D341Med (cell line): ENCODE measurements at regions not wholly inside any gene's neighbourhood (a gene's known extent, or its start where the extent isn't known, plus 50 kb on each side); places are given as distances from the start of the nearest gene placed in this dataset.

Source experiments
- DNase-seq: peaks from one replicate; pipeline ENCODE4 v3.0.0; 2012; ENCODE audit warnings: low spot score

GRCh38 chr4:180578175-180578574 lies 1665.0 kb upstream of the TENM3 start:
- DNase-seq = no peak

- no peak for DNase-seq
These were observed 1662.1 kb upstream of the TENM3 start for GRCh38 chr4:180581061-180581460.

DNA sequence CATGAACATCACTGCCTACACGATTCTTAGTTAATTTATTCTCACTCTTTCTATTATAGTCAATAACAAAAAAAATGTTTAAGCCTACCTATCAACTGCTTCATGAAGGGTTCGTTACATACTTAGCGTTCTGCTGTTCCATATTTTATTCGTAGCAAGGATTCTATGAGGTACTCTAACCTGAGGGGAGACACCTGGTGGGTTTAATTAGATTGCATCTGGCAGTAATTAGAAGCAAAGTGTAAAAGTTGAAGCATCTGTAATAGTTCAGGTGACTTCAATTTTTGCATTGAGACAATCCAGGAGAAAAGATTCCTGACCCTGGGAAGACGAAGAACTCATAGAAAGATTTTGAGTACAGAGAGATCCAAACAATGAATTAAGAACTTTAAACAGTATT lies 1655.8 kb upstream of the TENM3 start:
- no peak for DNase-seq

- no peak for DNase-seq
These were observed 1653.6 kb upstream of the TENM3 start for GRCh38 chr4:180589575-180589974.

- no peak for DNase-seq
These were observed 1646.2 kb upstream of the TENM3 start for GRCh38 chr4:180596888-180597483.

DNA sequence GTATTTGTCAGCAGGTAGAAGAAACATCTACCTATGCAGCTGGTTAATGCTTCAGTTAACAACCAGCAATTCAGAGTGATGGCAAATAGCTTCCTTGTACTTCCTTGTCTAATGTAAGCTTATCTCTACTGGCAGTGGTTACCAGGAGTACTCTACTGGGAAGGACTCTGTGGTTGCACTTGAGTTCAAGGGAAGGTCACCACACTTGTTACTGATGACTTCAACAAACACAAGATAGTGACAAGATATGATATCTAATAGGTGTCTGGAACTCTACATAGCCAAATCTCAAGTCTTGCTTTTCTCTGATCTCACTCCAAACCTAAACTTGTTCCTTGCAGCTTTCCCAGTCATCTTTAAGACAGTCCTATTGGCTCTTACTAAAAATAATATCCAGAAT lies 1644.9 kb upstream of the TENM3 start:
- no peak for DNase-seq

GRCh38 chr4:180603791-180604190 lies 1639.4 kb upstream of the TENM3 start:
- no peak for DNase-seq

DNA sequence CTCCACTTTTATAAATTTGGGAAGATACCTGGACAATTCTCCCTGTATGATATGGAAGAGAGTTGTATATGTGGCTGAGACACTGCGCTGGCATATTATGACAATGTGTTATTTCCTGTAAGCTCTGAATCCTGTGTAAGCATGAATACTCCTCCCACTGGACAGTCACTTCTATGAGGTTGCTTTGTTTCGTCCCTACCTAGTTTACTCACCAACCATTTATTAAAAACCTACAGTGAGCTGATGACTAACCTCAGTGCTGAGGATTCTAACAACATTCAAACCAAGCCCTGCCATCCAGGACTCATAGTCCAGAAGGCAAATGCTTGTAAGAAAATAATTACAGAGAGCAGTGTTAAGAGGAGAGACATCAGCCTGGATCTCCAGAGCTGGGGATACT lies 1632.9 kb upstream of the TENM3 start:
- no peak for DNase-seq

DNA sequence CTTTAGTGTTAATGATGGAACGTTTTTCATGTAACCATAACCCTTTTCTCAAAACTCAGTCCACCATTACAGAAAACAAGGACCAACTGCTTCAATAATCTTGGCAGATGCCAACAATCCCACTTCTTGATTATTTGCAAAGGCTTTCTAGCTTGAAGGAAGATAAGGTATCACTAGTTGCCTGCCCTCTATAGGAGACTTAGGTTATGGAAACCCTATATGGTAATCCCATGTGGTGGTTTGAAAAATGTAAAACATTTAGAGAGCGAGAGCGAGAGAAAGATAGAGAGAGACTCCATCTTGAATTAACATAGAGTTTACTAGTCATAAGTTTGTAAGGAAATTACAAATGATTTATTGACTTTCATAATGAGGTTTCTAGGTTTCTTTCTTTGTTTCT lies 1627.5 kb upstream of the TENM3 start:
- no peak for DNase-seq

GRCh38 chr4:180617196-180617595 lies 1626.0 kb upstream of the TENM3 start:
- no peak for DNase-seq

- no peak for DNase-seq
These were observed 1624.8 kb upstream of the TENM3 start for GRCh38 chr4:180618396-180618795.

DNA sequence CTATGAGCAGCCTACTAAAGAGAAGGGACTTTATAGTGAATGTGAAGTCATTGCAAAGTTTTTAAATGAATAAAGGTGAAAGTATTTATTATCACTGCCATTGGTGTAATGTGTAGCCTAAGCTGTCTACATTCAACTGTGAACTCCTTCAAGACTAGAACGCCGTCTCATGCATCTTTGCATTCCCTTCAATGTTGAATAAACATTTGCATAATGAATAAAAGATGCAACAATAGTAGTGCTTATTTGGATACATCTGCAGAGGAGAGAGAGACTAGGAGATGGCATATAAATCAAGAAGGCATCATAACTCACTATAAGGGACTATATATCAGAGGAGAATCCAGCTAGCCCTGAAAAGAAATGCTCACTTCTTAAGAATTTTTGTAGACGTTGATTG lies 1623.8 kb upstream of the TENM3 start:
- DNase-seq = no peak

GRCh38 chr4:180622254-180622653 lies 1620.9 kb upstream of the TENM3 start:
- no peak for DNase-seq

- DNase-seq = no peak
These were observed 1617.5 kb upstream of the TENM3 start for GRCh38 chr4:180625653-180626052.

DNA sequence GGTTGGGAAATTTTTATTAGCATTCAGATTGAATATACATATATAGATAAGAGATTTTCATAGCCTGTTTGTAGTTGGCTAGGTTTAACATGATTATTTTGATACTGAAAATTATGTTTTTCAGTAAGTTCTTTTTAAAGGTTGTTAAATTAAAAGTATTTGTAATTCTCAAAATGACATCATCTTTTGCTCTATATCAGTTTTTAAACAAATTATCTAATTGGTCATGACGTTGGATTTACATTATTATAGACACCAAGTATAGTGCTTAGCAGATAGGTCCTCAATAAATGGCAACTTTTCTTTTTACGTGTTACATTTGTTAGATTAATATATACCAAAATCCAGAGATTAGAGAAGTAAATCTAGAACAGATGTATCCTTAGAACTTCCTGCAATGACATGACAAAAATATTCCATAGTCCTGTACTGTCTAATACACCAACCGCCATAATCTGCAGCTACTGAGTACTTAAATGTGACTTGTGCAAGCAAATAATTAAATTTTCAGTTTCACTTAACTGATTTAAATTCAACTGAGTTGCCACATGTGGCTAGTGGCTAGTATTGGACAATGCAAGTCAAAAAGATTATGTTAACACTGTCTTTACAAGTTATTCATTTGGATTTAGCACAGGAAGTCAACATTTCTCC lies 1613.1 kb upstream of the TENM3 start:
- no peak for DNase-seq

DNA sequence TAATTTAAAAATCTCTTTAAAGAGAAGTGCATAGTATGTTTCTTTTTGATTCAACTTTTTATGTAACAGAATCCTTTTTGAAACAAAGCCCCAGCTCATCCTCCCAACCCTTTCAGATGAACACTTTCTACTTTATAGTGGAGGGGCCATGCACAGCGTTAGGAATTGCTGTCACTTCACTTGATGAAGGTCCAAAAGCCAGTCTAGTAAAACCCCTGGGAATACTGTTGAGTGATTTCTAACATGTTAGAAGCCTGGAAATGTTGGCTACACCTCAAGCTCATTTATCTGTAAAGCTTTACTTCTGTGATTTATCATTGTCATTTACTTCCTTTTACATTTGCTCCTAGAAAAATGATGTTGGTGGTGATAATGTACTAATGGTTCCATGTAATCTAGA lies 1608.9 kb upstream of the TENM3 start:
- DNase-seq = no peak

- DNase-seq = no peak
These were observed 1607.9 kb upstream of the TENM3 start for GRCh38 chr4:180635281-180635680.

GRCh38 chr4:180636696-180637404 lies 1606.4 kb upstream of the TENM3 start:
- DNase-seq = no peak

GRCh38 chr4:180637616-180638015 lies 1605.6 kb upstream of the TENM3 start:
- no peak for DNase-seq

GRCh38 chr4:180640193-180640592 lies 1603.0 kb upstream of the TENM3 start:
- DNase-seq = no peak

DNA sequence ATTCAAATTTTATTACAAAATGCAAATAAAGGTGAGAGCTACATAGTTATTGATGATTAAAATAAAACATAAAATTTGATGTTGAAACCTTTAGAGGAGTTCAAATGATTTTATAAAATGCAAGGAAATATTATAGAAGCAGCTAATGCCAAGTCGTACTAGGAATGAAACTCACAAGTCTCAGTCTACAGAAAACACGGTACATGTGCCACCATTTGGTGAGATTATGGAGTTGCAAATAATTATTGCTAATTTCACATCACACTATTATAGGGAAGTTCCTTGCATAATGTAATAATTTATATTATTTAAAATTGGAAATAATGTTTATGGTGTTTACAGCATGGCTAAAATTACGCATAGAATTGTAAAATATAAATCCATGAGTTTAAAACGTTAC lies 1601.7 kb upstream of the TENM3 start:
- no peak for DNase-seq

GRCh38 chr4:180642732-180643131 lies 1600.5 kb upstream of the TENM3 start:
- DNase-seq = no peak

DNA sequence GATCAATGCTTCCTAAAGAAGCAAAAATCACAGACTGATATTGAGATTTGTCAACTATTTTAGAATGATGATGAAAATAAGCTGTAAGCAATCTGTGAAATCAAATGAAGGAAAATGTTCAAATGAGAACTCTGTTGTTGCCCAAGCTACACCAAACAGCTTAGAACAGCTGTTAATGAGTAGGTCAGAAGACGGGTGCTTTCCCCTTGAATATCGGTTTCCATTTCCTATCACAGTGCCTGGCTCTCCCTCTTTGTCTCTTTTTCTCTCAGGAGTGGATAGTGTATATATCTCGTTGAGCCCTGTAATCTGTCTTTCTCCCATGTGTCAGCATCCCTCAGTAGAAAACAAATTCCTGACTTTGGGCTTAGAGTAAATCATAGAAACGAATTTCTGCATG lies 1592.9 kb upstream of the TENM3 start:
- no peak for DNase-seq

DNA sequence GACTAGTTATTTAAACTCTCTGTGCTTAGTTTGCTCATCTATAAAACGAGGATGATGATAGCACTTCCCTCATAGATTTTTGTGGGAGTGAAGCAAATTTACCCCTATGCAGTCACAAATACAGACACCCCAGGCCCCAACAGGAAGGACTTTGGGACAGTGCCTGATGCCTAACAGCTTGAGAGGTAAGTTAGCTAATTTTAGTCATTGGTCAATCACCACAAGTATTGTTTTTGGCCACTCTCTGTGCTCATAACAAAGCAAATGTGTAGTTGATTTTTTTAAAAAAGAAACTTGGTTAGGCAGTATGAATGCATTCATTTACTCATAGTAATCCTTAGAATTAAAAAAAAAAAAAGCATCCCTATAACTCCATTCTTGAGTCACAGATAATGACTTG lies 1590.7 kb upstream of the TENM3 start:
- DNase-seq = no peak
